WTC11 (cell line): ENCODE measurements at regions not wholly inside any gene's neighbourhood (a gene's known extent, or its start where the extent isn't known, plus 50 kb on each side); places are given as distances from the start of the nearest gene placed in this dataset.

Experiments used
- FOXJ3 ChIP-seq: sonication (generic); formaldehyde crosslinking; IDR thresholded peaks from 2 replicates; pipeline ENCODE4 v1.9.0; 2021; ENCODE audit warnings: missing genetic modification reagents, mild to moderate bottlenecking, borderline replicate concordance
- NR2C2 ChIP-seq: sonication (generic); formaldehyde crosslinking; IDR thresholded peaks from 2 replicates; pipeline ENCODE4 v1.8.0; 2022; ENCODE audit warnings: mild to moderate bottlenecking, missing genetic modification reagents
- TCF7 ChIP-seq: sonication (generic); formaldehyde crosslinking; IDR thresholded peaks from 2 replicates; pipeline ENCODE4 v1.8.0; 2022; ENCODE audit warnings: mild to moderate bottlenecking, low read depth, missing genetic modification reagents, moderate library complexity
- ZNF138 ChIP-seq: sonication (generic); formaldehyde crosslinking; conservative IDR thresholded peaks from 2 replicates; pipeline ENCODE4 v1.8.1; 2022; ENCODE audit warnings: mild to moderate bottlenecking, moderate library complexity, missing genetic modification reagents
- ZNF263 ChIP-seq: sonication (generic); formaldehyde crosslinking; IDR thresholded peaks from 2 replicates; pipeline ENCODE4 v1.8.1; 2022; ENCODE audit warnings: low read depth, mild to moderate bottlenecking, moderate library complexity, missing genetic modification reagents
- TF ChIP-seq, protein P1 (sequence below): fragments of 200-600 bp; IDR thresholded peaks from 2 replicates; pipeline ENCODE4 v1.8.0; 2022; ENCODE audit warnings: antibody characterized with exemption
- TF ChIP-seq, protein P2 (sequence below): sonication (generic); formaldehyde crosslinking; IDR thresholded peaks from 2 replicates; pipeline ENCODE4 v1.8.0; 2022; ENCODE audit warnings: mild to moderate bottlenecking, missing genetic modification reagents
- TF ChIP-seq, protein P3 (sequence below): sonication (generic); formaldehyde crosslinking; IDR thresholded peaks from 2 replicates; pipeline ENCODE4 v1.8.1; 2022; ENCODE audit warnings: missing genetic modification reagents, borderline replicate concordance
- TF ChIP-seq, protein P4 (sequence below): sonication (generic); formaldehyde crosslinking; IDR thresholded peaks from 2 replicates; pipeline ENCODE4 v1.8.1; 2023; ENCODE audit warnings: mild to moderate bottlenecking, missing genetic modification reagents

DNA sequence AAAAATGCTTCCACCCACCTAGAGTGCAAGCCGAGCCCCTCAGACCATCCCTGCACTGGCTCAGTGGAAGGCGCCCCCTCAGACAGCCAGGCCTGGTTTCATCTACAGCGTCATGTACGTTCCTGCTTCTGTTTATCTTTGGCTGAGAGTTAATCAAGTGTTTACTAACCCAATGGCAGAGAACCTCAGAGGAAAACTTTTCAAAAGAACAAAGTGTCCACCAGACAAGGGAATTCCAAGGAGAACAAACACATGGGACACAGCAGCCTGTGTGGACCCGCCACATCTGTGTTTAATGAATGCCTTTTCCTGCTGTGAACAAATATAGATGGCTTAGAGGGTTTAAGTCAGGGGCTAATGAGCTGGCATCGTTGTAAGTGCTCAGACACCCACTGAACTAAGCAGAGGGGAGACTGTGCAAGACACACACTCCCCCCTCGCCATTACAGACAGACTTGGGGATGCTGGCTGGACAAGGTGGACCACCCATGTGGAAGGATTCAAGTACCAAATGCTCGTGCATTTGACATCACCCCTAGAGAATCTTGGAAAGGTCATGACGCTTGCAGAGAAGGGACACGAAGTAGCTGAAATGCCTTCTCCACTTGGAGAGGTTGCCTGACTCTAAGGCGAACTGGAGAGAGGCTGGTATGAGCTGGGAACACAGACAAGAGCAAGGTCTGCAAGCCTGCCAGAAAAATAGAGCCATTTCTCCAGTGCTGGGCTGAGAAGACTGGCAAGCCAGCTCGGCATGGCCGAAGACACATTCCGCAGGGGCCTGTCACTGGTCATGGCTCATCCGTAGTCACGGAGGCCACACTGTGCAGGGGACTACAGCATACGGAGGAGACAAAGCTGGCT, 53.5 kb upstream of the NXT1 start:
- TF ChIP-seq ZNF138 (CRISPR knock-in tag) (no peak), FOXJ3 (no peak), ZNF263 (CRISPR knock-in tag) (no peak), NR2C2 (CRISPR knock-in tag) (no peak), TCF7 (CRISPR knock-in tag) (no peak)
- TF ChIP-seq, protein P1, sequence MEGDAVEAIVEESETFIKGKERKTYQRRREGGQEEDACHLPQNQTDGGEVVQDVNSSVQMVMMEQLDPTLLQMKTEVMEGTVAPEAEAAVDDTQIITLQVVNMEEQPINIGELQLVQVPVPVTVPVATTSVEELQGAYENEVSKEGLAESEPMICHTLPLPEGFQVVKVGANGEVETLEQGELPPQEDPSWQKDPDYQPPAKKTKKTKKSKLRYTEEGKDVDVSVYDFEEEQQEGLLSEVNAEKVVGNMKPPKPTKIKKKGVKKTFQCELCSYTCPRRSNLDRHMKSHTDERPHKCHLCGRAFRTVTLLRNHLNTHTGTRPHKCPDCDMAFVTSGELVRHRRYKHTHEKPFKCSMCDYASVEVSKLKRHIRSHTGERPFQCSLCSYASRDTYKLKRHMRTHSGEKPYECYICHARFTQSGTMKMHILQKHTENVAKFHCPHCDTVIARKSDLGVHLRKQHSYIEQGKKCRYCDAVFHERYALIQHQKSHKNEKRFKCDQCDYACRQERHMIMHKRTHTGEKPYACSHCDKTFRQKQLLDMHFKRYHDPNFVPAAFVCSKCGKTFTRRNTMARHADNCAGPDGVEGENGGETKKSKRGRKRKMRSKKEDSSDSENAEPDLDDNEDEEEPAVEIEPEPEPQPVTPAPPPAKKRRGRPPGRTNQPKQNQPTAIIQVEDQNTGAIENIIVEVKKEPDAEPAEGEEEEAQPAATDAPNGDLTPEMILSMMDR, result no peak
- TF ChIP-seq, protein P2, sequence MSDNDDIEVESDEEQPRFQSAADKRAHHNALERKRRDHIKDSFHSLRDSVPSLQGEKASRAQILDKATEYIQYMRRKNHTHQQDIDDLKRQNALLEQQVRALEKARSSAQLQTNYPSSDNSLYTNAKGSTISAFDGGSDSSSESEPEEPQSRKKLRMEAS (CRISPR knock-in tag), result no peak
- TF ChIP-seq, protein P3, sequence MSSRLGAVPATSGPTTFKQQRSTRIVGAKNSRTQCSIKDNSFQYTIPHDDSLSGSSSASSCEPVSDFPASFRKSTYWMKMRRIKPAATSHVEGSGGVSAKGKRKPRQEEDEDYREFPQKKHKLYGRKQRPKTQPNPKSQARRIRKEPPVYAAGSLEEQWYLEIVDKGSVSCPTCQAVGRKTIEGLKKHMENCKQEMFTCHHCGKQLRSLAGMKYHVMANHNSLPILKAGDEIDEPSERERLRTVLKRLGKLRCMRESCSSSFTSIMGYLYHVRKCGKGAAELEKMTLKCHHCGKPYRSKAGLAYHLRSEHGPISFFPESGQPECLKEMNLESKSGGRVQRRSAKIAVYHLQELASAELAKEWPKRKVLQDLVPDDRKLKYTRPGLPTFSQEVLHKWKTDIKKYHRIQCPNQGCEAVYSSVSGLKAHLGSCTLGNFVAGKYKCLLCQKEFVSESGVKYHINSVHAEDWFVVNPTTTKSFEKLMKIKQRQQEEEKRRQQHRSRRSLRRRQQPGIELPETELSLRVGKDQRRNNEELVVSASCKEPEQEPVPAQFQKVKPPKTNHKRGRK, result no peak
- TF ChIP-seq, protein P4, sequence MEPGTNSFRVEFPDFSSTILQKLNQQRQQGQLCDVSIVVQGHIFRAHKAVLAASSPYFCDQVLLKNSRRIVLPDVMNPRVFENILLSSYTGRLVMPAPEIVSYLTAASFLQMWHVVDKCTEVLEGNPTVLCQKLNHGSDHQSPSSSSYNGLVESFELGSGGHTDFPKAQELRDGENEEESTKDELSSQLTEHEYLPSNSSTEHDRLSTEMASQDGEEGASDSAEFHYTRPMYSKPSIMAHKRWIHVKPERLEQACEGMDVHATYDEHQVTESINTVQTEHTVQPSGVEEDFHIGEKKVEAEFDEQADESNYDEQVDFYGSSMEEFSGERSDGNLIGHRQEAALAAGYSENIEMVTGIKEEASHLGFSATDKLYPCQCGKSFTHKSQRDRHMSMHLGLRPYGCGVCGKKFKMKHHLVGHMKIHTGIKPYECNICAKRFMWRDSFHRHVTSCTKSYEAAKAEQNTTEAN (CRISPR knock-in tag), result no peak
